ENCODE measurements at regions not wholly inside any gene's neighbourhood (a gene's known extent, or its start where the extent isn't known, plus 50 kb on each side); places are given as distances from the start of the nearest gene placed in this dataset.

GRCh38 chr5:23727271-23727670 is 219.9 kb downstream of the PRDM9 start:
- TF ChIP-seq, protein P1, sequence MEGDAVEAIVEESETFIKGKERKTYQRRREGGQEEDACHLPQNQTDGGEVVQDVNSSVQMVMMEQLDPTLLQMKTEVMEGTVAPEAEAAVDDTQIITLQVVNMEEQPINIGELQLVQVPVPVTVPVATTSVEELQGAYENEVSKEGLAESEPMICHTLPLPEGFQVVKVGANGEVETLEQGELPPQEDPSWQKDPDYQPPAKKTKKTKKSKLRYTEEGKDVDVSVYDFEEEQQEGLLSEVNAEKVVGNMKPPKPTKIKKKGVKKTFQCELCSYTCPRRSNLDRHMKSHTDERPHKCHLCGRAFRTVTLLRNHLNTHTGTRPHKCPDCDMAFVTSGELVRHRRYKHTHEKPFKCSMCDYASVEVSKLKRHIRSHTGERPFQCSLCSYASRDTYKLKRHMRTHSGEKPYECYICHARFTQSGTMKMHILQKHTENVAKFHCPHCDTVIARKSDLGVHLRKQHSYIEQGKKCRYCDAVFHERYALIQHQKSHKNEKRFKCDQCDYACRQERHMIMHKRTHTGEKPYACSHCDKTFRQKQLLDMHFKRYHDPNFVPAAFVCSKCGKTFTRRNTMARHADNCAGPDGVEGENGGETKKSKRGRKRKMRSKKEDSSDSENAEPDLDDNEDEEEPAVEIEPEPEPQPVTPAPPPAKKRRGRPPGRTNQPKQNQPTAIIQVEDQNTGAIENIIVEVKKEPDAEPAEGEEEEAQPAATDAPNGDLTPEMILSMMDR (conservative IDR thresholded peaks at IDR 0.05) = no peak
- no peak for TF ChIP-seq EZH2 (IDR thresholded peaks at IDR 0.05; ENCODE audit: low read depth)

All from PC-9 (cell line).